C4-2B (cell line): ENCODE measurements at regions not wholly inside any gene's neighbourhood (a gene's known extent, or its start where the extent isn't known, plus 50 kb on each side); places are given as distances from the start of the nearest gene placed in this dataset.

Experiments used
- H3K27ac ChIP-seq: fragments of 450-650 bp; 2 replicates; pipeline ENCODE4 v1.5.1; 2017
- CTCF ChIP-seq: fragments of 450-650 bp; conservative IDR thresholded peaks from 2 replicates; pipeline ENCODE4 v1.5.1; 2017; ENCODE audit warnings: mild to moderate bottlenecking
- ZFX ChIP-seq: fragments of 450-650 bp; IDR thresholded peaks from 2 replicates; pipeline ENCODE4 v1.6.1; 2017

GRCh38 chr18:23342506-23342905 lies 110.6 kb upstream of the RIOK3 start:
- TF ChIP-seq CTCF (no peak), ZFX (no peak)
- no peak overlapping the region for H3K27ac ChIP-seq

GRCh38 chr18:23350188-23350587 lies 102.9 kb upstream of the RIOK3 start:
- TF ChIP-seq CTCF, result no peak
- TF ChIP-seq ZFX, result no peak
- H3K27ac ChIP-seq, result no peak overlapping the region

GRCh38 chr18:23351521-23351920 lies 101.6 kb upstream of the RIOK3 start:
- TF ChIP-seq ZFX (no peak), CTCF (no peak)
- no peak overlapping the region for H3K27ac ChIP-seq

GRCh38 chr18:23352042-23352441 lies 101.0 kb upstream of the RIOK3 start:
- H3K27ac ChIP-seq, result no peak overlapping the region
- TF ChIP-seq ZFX (no peak), CTCF (no peak)

DNA sequence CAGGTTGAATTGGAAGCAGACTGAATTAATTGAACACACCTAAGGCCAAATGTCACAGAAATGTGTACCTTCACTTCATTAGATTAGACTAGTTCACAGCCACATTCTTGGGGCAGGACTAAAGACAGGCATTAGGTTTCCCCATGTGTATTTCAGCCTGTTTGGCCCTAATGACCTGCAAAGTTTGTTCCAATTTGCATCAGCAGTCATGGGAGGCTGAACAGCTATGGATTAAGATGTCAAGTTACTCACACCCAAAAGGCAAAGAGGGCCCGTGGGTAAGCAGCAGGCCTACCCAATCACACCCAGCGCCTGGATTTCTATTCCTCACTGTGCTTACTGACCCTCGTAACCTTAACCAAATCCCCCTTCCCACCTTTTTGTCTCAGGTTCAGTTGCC lies 99.6 kb upstream of the RIOK3 start:
- H3K27ac ChIP-seq, result no peak overlapping the region
- TF ChIP-seq CTCF (no peak), ZFX (no peak)

DNA sequence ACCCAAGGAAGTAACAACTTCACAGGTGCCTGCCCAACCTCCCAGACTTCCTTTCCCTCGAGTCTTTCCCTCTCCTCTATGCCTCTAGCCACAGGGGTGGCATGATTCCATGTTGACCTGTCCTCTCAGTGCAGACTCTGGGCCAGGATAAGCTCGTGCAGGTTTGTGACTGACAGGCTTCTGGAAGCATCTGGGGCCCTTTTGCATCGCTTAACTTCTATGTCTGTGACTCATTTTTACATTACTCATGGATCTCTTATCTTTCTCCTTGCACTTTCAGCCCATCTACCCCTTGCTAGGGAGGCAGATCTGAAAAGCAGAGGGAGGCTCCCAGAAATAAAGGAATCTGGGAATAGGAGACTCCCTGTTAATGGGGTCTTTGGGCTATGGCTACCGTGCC lies 98.5 kb upstream of the RIOK3 start:
- no peak for TF ChIP-seq ZFX
- no peak for TF ChIP-seq CTCF
- H3K27ac ChIP-seq, result no peak overlapping the region

GRCh38 chr18:23355206-23355605 lies 97.9 kb upstream of the RIOK3 start:
- no peak overlapping the region for H3K27ac ChIP-seq
- no peak for TF ChIP-seq CTCF
